ENCODE measurements at regions not wholly inside any gene's neighbourhood (a gene's known extent, or its start where the extent isn't known, plus 50 kb on each side); places are given as distances from the start of the nearest gene placed in this dataset.
"Not testable (repeated sequence)": the region's sequence is repeated elsewhere in the genome, so short reads cannot be mapped to it uniquely, and the experiment has no call there.

GRCh38 chr6:19399406-19399805 lies 437.8 kb upstream of the ID4 start:
- no peaks in the 10 kb centered on the region for H4K20me1 ChIP-seq (ENCODE audit: insufficient read depth)
- no peaks in the 10 kb centered on the region for H3K36me3 ChIP-seq (ENCODE audit: insufficient read depth, low read length)
- TF ChIP-seq EP300 (conservative IDR thresholded peaks at IDR 0.05; ENCODE audit: poor library complexity, severe bottlenecking) (no peak), REST (IDR thresholded peaks at IDR 0.05; ENCODE audit: borderline replicate concordance) (no peak), RAD21 (conservative IDR thresholded peaks at IDR 0.05) (no peak), CTCF (IDR thresholded peaks at IDR 0.05; ENCODE audit: poor library complexity, severe bottlenecking) (no peak), EZH2 (IDR thresholded peaks at IDR 0.05; ENCODE audit: borderline replicate concordance, insufficient read depth, low read length, poor library complexity, severe bottlenecking) (no peak), MXI1 (conservative IDR thresholded peaks at IDR 0.05; ENCODE audit: poor library complexity, severe bottlenecking) (no peak), SMC3 (conservative IDR thresholded peaks at IDR 0.05; ENCODE audit: poor library complexity) (no peak), TAF1 (IDR thresholded peaks at IDR 0.05; ENCODE audit: low read depth) (no peak), POLR2AphosphoS5 (IDR thresholded peaks at IDR 0.05) (no peak)
- no peaks in the 10 kb centered on the region for H3K27me3 ChIP-seq (ENCODE audit: insufficient read depth, low read depth, low read length)
- H3K9me3 ChIP-seq (ENCODE audit: low read length), result no peaks in the 10 kb centered on the region
- no peak overlapping the region for H3K9ac ChIP-seq (ENCODE audit: low read length)
- H3K9me2 ChIP-seq (ENCODE audit: insufficient read depth, low read length), result no peaks in the 10 kb centered on the region
- no peak overlapping the region for H3K4me2 ChIP-seq (ENCODE audit: low read length)
- H3K4me3 ChIP-seq (ENCODE audit: low read length), result no peak overlapping the region
- H3K79me2 ChIP-seq (replicated peaks; ENCODE audit: insufficient read depth, low read length), result no peaks in the 10 kb centered on the region
- no peak overlapping the region for H3K27ac ChIP-seq (ENCODE audit: low read length)
- H3F3A ChIP-seq (ENCODE audit: insufficient read depth, low read length, poor library complexity, severe bottlenecking), result no peaks in the 10 kb centered on the region
- H2AFZ ChIP-seq (ENCODE audit: low read depth, low read length), result no peak overlapping the region

GRCh38 chr6:19404884-19405283 lies 432.3 kb upstream of the ID4 start:
- H3F3A ChIP-seq (ENCODE audit: insufficient read depth, low read length, poor library complexity, severe bottlenecking); H3K79me2 ChIP-seq (replicated peaks; ENCODE audit: insufficient read depth, low read length); H3K9me2 ChIP-seq (ENCODE audit: insufficient read depth, low read length); H3K36me3 ChIP-seq (ENCODE audit: insufficient read depth, low read length); H3K9me3 ChIP-seq (ENCODE audit: low read length); H4K20me1 ChIP-seq (ENCODE audit: insufficient read depth); H3K4me2 ChIP-seq (ENCODE audit: low read length); H3K4me3 ChIP-seq (ENCODE audit: low read length); H3K27ac ChIP-seq (ENCODE audit: low read length); H3K27me3 ChIP-seq (ENCODE audit: insufficient read depth, low read depth, low read length); H3K9ac ChIP-seq (ENCODE audit: low read length); H2AFZ ChIP-seq (ENCODE audit: low read depth, low read length): not testable (repeated sequence)

GRCh38 chr6:19408331-19408730 lies 428.8 kb upstream of the ID4 start:
- Histone ChIP-seq H3K4me3 (ENCODE audit: low read length) (no peak overlapping the region), H3K27me3 (ENCODE audit: insufficient read depth, low read depth, low read length) (no peaks in the 10 kb centered on the region), H3K36me3 (ENCODE audit: insufficient read depth, low read length) (no peaks in the 10 kb centered on the region), H3K9me3 (ENCODE audit: low read length) (no peaks in the 10 kb centered on the region), H3F3A (ENCODE audit: insufficient read depth, low read length, poor library complexity, severe bottlenecking) (no peaks in the 10 kb centered on the region), H2AFZ (ENCODE audit: low read depth, low read length) (no peak overlapping the region), H4K20me1 (ENCODE audit: insufficient read depth) (no peaks in the 10 kb centered on the region), H3K27ac (ENCODE audit: low read length) (no peak overlapping the region), H3K9ac (ENCODE audit: low read length) (no peak overlapping the region), H3K9me2 (ENCODE audit: insufficient read depth, low read length) (no peaks in the 10 kb centered on the region), H3K79me2 (replicated peaks; ENCODE audit: insufficient read depth, low read length) (no peaks in the 10 kb centered on the region), H3K4me2 (ENCODE audit: low read length) (no peak overlapping the region)
- TF ChIP-seq MXI1 (conservative IDR thresholded peaks at IDR 0.05; ENCODE audit: poor library complexity, severe bottlenecking), result no peak
- TF ChIP-seq REST (IDR thresholded peaks at IDR 0.05; ENCODE audit: borderline replicate concordance), result no peak
- no peak for TF ChIP-seq RAD21 (conservative IDR thresholded peaks at IDR 0.05)
- no peak for TF ChIP-seq EP300 (conservative IDR thresholded peaks at IDR 0.05; ENCODE audit: poor library complexity, severe bottlenecking)
- no peak for TF ChIP-seq EZH2 (IDR thresholded peaks at IDR 0.05; ENCODE audit: borderline replicate concordance, insufficient read depth, low read length, poor library complexity, severe bottlenecking)
- no peak for TF ChIP-seq SMC3 (conservative IDR thresholded peaks at IDR 0.05; ENCODE audit: poor library complexity)
- TF ChIP-seq POLR2AphosphoS5 (IDR thresholded peaks at IDR 0.05), result no peak
- no peak for TF ChIP-seq TAF1 (IDR thresholded peaks at IDR 0.05; ENCODE audit: low read depth)
- no peak for TF ChIP-seq CTCF (IDR thresholded peaks at IDR 0.05; ENCODE audit: poor library complexity, severe bottlenecking)
